ENCODE measurements at regions not wholly inside any gene's neighbourhood (a gene's known extent, or its start where the extent isn't known, plus 50 kb on each side); places are given as distances from the start of the nearest gene placed in this dataset.

- H3K27ac ChIP-seq (ENCODE audit: low read length), result no peak overlapping the region
- no peak for DNase-seq
- no peak for ATAC-seq (ENCODE audit: insufficient read depth, low read depth)
- H3K4me1 ChIP-seq (ENCODE audit: insufficient read depth, low read length), result no peaks in the 10 kb centered on the region
- H3K36me3 ChIP-seq (ENCODE audit: insufficient read depth, low read length), result no peaks in the 10 kb centered on the region
- H3K79me2 ChIP-seq (ENCODE audit: insufficient read depth, low read length), result no peaks in the 10 kb centered on the region
- no peaks in the 10 kb centered on the region for H4K20me1 ChIP-seq (ENCODE audit: insufficient read depth, low read length)
- no peaks in the 10 kb centered on the region for H3K27me3 ChIP-seq (ENCODE audit: insufficient read depth, low read length, poor library complexity)
- H2AFZ ChIP-seq (ENCODE audit: low read depth, low read length), result no peak overlapping the region
- no peak overlapping the region for H3K4me2 ChIP-seq (ENCODE audit: insufficient read depth, low read length)
- no peaks in the 10 kb centered on the region for H3K9me3 ChIP-seq (ENCODE audit: insufficient read depth, low read length, severe bottlenecking)
- TF ChIP-seq EZH2 (IDR thresholded peaks at IDR 0.05; ENCODE audit: borderline replicate concordance, low read depth, low read length, severe bottlenecking), result no peak
- TF ChIP-seq, protein P1, sequence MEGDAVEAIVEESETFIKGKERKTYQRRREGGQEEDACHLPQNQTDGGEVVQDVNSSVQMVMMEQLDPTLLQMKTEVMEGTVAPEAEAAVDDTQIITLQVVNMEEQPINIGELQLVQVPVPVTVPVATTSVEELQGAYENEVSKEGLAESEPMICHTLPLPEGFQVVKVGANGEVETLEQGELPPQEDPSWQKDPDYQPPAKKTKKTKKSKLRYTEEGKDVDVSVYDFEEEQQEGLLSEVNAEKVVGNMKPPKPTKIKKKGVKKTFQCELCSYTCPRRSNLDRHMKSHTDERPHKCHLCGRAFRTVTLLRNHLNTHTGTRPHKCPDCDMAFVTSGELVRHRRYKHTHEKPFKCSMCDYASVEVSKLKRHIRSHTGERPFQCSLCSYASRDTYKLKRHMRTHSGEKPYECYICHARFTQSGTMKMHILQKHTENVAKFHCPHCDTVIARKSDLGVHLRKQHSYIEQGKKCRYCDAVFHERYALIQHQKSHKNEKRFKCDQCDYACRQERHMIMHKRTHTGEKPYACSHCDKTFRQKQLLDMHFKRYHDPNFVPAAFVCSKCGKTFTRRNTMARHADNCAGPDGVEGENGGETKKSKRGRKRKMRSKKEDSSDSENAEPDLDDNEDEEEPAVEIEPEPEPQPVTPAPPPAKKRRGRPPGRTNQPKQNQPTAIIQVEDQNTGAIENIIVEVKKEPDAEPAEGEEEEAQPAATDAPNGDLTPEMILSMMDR (IDR thresholded peaks at IDR 0.05; ENCODE audit: borderline replicate concordance, extremely low read depth, low read length, poor library complexity, severe bottlenecking), result no peak
- H3K4me3 ChIP-seq (ENCODE audit: low read depth in 1 of 2, low read length in 2 of 2), result no peak overlapping the region
- no peak overlapping the region for H3K9ac ChIP-seq (ENCODE audit: low read depth, low read length)
Observed at GRCh38 chr7:16241017-16241416, 180.3 kb downstream of the CRPPA start.

GRCh38 chr7:16236381-16236780, 185.0 kb downstream of the CRPPA start:
- Histone ChIP-seq H3K4me2 (ENCODE audit: insufficient read depth, low read length) (no peak overlapping the region), H3K4me1 (ENCODE audit: insufficient read depth, low read length) (no peaks in the 10 kb centered on the region), H3K4me3 (ENCODE audit: low read depth in 1 of 2, low read length in 2 of 2) (no peak overlapping the region), H3K27ac (ENCODE audit: low read length) (no peak overlapping the region), H3K27me3 (ENCODE audit: insufficient read depth, low read length, poor library complexity) (no peaks in the 10 kb centered on the region), H3K9me3 (ENCODE audit: insufficient read depth, low read length, severe bottlenecking) (no peaks in the 10 kb centered on the region), H3K79me2 (ENCODE audit: insufficient read depth, low read length) (no peaks in the 10 kb centered on the region), H4K20me1 (ENCODE audit: insufficient read depth, low read length) (no peaks in the 10 kb centered on the region), H3K9ac (ENCODE audit: low read depth, low read length) (no peak overlapping the region), H2AFZ (ENCODE audit: low read depth, low read length) (no peak overlapping the region), H3K36me3 (ENCODE audit: insufficient read depth, low read length) (no peaks in the 10 kb centered on the region)
- TF ChIP-seq, protein P1 (IDR thresholded peaks at IDR 0.05; ENCODE audit: borderline replicate concordance, extremely low read depth, low read length, poor library complexity, severe bottlenecking), result no peak
- TF ChIP-seq EZH2 (IDR thresholded peaks at IDR 0.05; ENCODE audit: borderline replicate concordance, low read depth, low read length, severe bottlenecking), result no peak
- ATAC-seq (ENCODE audit: insufficient read depth, low read depth) (no peak), DNase-seq (no peak)

DNA sequence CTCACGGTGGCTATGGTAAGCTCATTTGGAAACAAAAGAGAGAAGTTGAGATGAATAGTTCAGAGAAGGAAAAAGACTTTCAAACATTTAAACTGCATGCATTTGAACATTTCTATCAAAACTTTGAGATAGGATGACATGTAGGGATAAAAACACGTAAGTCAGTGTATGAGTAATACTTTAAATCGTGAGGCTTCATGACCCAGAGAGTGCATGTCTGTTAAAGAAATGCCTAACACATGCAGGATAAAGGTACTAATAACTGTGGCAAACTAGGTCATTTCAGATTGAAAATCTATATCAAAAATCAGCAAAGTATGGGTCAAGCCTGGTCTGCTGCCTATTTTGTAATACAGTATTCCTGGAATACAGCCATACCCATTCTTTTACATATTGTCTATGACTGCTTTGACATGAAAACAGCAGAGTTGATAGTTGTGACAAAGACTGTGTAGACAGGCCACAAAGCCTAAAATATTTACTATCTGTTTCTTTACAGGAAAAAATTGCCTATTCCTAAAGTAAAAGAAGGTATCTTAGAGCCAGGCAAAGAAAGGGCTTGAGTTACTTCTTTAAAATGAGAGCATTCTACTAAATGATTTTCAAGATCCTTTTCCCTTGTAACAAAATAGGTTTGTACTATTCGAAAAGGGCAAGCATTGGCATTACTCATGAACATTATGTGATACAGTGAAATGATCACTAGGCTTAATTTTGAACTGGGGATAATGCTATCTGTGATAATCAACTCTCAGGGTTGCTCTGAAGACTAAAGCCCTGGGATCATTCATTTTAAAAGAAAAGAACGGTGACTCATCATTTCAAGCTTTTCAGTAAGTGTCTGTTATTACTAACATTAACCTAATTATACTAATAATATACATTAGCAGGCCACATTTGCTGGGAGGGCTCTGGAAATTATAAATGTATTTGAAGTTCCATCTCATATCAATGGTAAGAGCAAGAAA, 185.9 kb downstream of the CRPPA start:
- H3K4me1 ChIP-seq (ENCODE audit: insufficient read depth, low read length), result no peaks in the 10 kb centered on the region
- H4K20me1 ChIP-seq (ENCODE audit: insufficient read depth, low read length), result no peaks in the 10 kb centered on the region
- no peaks in the 10 kb centered on the region for H3K9me3 ChIP-seq (ENCODE audit: insufficient read depth, low read length, severe bottlenecking)
- no peak overlapping the region for H3K4me3 ChIP-seq (ENCODE audit: low read depth in 1 of 2, low read length in 2 of 2)
- DNase-seq, result no peak
- no peak for TF ChIP-seq EZH2 (IDR thresholded peaks at IDR 0.05; ENCODE audit: borderline replicate concordance, low read depth, low read length, severe bottlenecking)
- TF ChIP-seq, protein P1 (IDR thresholded peaks at IDR 0.05; ENCODE audit: borderline replicate concordance, extremely low read depth, low read length, poor library complexity, severe bottlenecking), result no peak
- H3K27me3 ChIP-seq (ENCODE audit: insufficient read depth, low read length, poor library complexity), result no peaks in the 10 kb centered on the region
- no peaks in the 10 kb centered on the region for H3K79me2 ChIP-seq (ENCODE audit: insufficient read depth, low read length)
- H3K27ac ChIP-seq (ENCODE audit: low read length), result no peak overlapping the region
- ATAC-seq (ENCODE audit: insufficient read depth, low read depth), result no peak
- H3K9ac ChIP-seq (ENCODE audit: low read depth, low read length), result no peak overlapping the region
- H3K4me2 ChIP-seq (ENCODE audit: insufficient read depth, low read length), result no peak overlapping the region
- no peaks in the 10 kb centered on the region for H3K36me3 ChIP-seq (ENCODE audit: insufficient read depth, low read length)
- H2AFZ ChIP-seq (ENCODE audit: low read depth, low read length), result no peak overlapping the region
